Esophagus squamous epithelium (tissue), 4 donors: ENCODE measurements at regions not wholly inside any gene's neighbourhood (a gene's known extent, or its start where the extent isn't known, plus 50 kb on each side); places are given as distances from the start of the nearest gene placed in this dataset.

Experiments used
- CTCF ChIP-seq, 6 experiments: fragments of 450-650 bp in 4 of 6; fragments of 200-600 bp in 2 of 6; sonication (generic) in 2 of 6; IDR thresholded peaks; one replicate each; pipeline ENCODE4 v1.5.1; 2016 to 2019; ENCODE audit warnings: antibody characterized with exemption in 6 of 6, mild to moderate bottlenecking in 4 of 6, moderate library complexity in 4 of 6
- POLR2A ChIP-seq, 4 donors: fragments of 450-650 bp; IDR thresholded peaks; one replicate each; pipeline ENCODE4 v1.6.1; 2017; ENCODE audit warnings: antibody characterized with exemption in 4 of 4, mild to moderate bottlenecking in 4 of 4, moderate library complexity in 3 of 4

- TF ChIP-seq CTCF (IDR thresholded peaks at IDR 0.05) (no peak), POLR2A (IDR thresholded peaks at IDR 0.05) (no peak)
These were observed 942.9 kb downstream of the ANKRD7 start for GRCh38 chr7:119167431-119167830.
